A549 (cell line): ENCODE measurements at regions not wholly inside any gene's neighbourhood (a gene's known extent, or its start where the extent isn't known, plus 50 kb on each side); places are given as distances from the start of the nearest gene placed in this dataset.

Source experiments
- ATAC-seq, 2 experiments: fragments of 200-7000 bp in 1 of 2; fragments of >200 bp in 1 of 2; cut with Nextera tagmentation in 1 of 2; cut with Tn5 transposase in 1 of 2; 3 replicates each; pipeline versions ENCODE4 v1.8.0 to v1.9.1; 2018 to 2020; ENCODE audit warnings: mild to moderate bottlenecking in 1 of 2, moderate library complexity in 1 of 2
- CTCF ChIA-PET: fragments of 300-600 bp; sonication (Branson Sonifier 250); formaldehyde crosslinking; extraction: SDS; loops from one replicate; lab custom pipeline; 2021; ENCODE audit warnings: antibody characterized with exemption, inconsistent platforms; lab: Yijun Ruan, JAX
- POLR2A ChIA-PET: fragments of 350-600 bp; formaldehyde crosslinking; extraction: SDS; loops from one replicate; lab custom pipeline; 2021; ENCODE audit warnings: antibody characterized with exemption, inconsistent platforms; lab: Yijun Ruan, JAX
- DNase-seq, 2 experiments: peaks; one replicate each; pipeline versions ENCODE4 v3.0.0 to v3.0.0-alpha.2; 2011 to 2016; ENCODE audit warnings: low read depth in 1 of 2, low spot score in 1 of 2
- FAIRE-seq: peaks from 2 replicates; lab custom pipeline; 2011; peaks lifted over from hg19 to GRCh38; lab: Jason Lieb, UNC
- H3K27ac ChIP-seq, 2 experiments: fragments of >200 bp; sonication (Bioruptor Twin); formaldehyde crosslinking; 3 replicates each; pipeline ENCODE4 v1.5.1; 2016 to 2017
- H3K4me1 ChIP-seq: fragments of >200 bp; sonication (Bioruptor Twin); formaldehyde crosslinking; 3 replicates; pipeline ENCODE4 v1.6.1; 2016
- H3K4me2 ChIP-seq: fragments of >200 bp; sonication (Bioruptor Twin); formaldehyde crosslinking; 3 replicates; pipeline ENCODE4 v1.6.1; 2016
- H3K4me3 ChIP-seq: fragments of >200 bp; sonication (Bioruptor Twin); formaldehyde crosslinking; 3 replicates; pipeline ENCODE4 v1.5.1; 2016
- H3K9me3 ChIP-seq: fragments of >200 bp; sonication (Bioruptor Twin); formaldehyde crosslinking; 3 replicates; pipeline ENCODE4 v1.6.1; 2016
- CHD4 ChIP-seq: fragments of 200-600 bp; sonication (generic); IDR thresholded peaks from 2 replicates; pipeline ENCODE4 v1.6.1; 2016; ENCODE audit warnings: antibody characterized with exemption, mild to moderate bottlenecking, borderline replicate concordance
- EHMT2 ChIP-seq: fragments of 200-600 bp; sonication (generic); IDR thresholded peaks from 2 replicates; pipeline ENCODE4 v1.6.1; 2016; ENCODE audit warnings: antibody characterized with exemption, low read depth, mild to moderate bottlenecking, moderate library complexity
- EP300 ChIP-seq, 2 experiments: fragments of >200 bp; sonication (Bioruptor Twin); formaldehyde crosslinking; IDR thresholded peaks; 2 replicates in 1 of 2; 3 replicates in 1 of 2; pipeline ENCODE4 v1.6.1; 2016 to 2017
- ESRRA ChIP-seq: fragments of 150-350 bp; IDR thresholded peaks from 2 replicates; pipeline ENCODE4 v1.6.1; 2014; ENCODE audit warnings: mild to moderate bottlenecking, low read length, borderline replicate concordance
- FOSL2 ChIP-seq, 2 experiments: fragments of 450-650 bp in 1 of 2; fragments of >200 bp in 1 of 2; sonication (Bioruptor Twin) in 1 of 2; formaldehyde crosslinking; IDR thresholded peaks; 2 replicates each; pipeline versions ENCODE4 v1.5.0 to v1.6.1; 2016 to 2020; ENCODE audit warnings: mild to moderate bottlenecking in 1 of 2, moderate library complexity in 1 of 2
- GATA3 ChIP-seq: IDR thresholded peaks from 2 replicates; pipeline ENCODE4 v1.6.1; 2012; ENCODE audit warnings: borderline replicate concordance
- HDAC2 ChIP-seq: fragments of 200-600 bp; sonication (generic); IDR thresholded peaks from 2 replicates; pipeline ENCODE4 v1.6.1; 2016
- HOXB13 ChIP-seq: fragments of 250-450 bp; sonication (Bioruptor Pico); IDR thresholded peaks from 2 replicates; pipeline ENCODE4 v1.5.0; 2020; ENCODE audit warnings: low read depth, mild to moderate bottlenecking, moderate library complexity
- JUN ChIP-seq, 2 experiments: fragments of >200 bp; sonication (Bioruptor Twin); formaldehyde crosslinking; IDR thresholded peaks; 2 replicates in 1 of 2; 3 replicates in 1 of 2; pipeline ENCODE4 v1.6.1; 2016 to 2017
- JUNB ChIP-seq: fragments of >200 bp; sonication (Bioruptor Twin); formaldehyde crosslinking; IDR thresholded peaks from 2 replicates; pipeline ENCODE4 v1.6.1; 2016
- KDM1A ChIP-seq: fragments of 200-600 bp; sonication (generic); IDR thresholded peaks from 2 replicates; pipeline ENCODE4 v1.6.1; 2016; ENCODE audit warnings: low read depth, mild to moderate bottlenecking
- KDM5A ChIP-seq: fragments of 200-600 bp; sonication (generic); IDR thresholded peaks from 2 replicates; pipeline ENCODE4 v1.6.1; 2016; ENCODE audit warnings: antibody characterized with exemption, mild to moderate bottlenecking
- MAZ ChIP-seq: fragments of 150-350 bp; IDR thresholded peaks from 2 replicates; pipeline ENCODE4 v1.6.1; 2014; ENCODE audit warnings: antibody characterized with exemption, low read depth, low read length, borderline replicate concordance
- NPAS2 ChIP-seq: fragments of 250-450 bp; sonication (Bioruptor Pico); IDR thresholded peaks from 2 replicates; pipeline ENCODE4 v1.8.0; 2022; ENCODE audit warnings: mild to moderate bottlenecking, moderate library complexity, borderline replicate concordance
- NR3C1 ChIP-seq: fragments of >200 bp; sonication (Bioruptor Twin); formaldehyde crosslinking; IDR thresholded peaks from 3 replicates; pipeline ENCODE4 v1.6.1; 2017
- POLR2A ChIP-seq: IDR thresholded peaks from 2 replicates; pipeline ENCODE4 v1.6.1; 2012; ENCODE audit warnings: mild to moderate bottlenecking, low read length
- POLR2AphosphoS2 ChIP-seq: conservative IDR thresholded peaks from 2 replicates; pipeline ENCODE4 v1.6.1; 2012; ENCODE audit warnings: low read length, improper control_type of control experiment, inconsistent platforms
- RAD21 ChIP-seq, 2 experiments: fragments of >200 bp in 1 of 2; sonication (Bioruptor Twin) in 1 of 2; formaldehyde crosslinking in 1 of 2; IDR thresholded peaks in 1 of 2; conservative IDR thresholded peaks in 1 of 2; 2 replicates in 1 of 2; 3 replicates in 1 of 2; pipeline ENCODE4 v1.6.1; 2012 to 2018; ENCODE audit warnings: inconsistent platforms in 1 of 2
- RCOR1 ChIP-seq: fragments of 150-350 bp; IDR thresholded peaks from 2 replicates; pipeline ENCODE4 v1.6.1; 2014; ENCODE audit warnings: antibody characterized with exemption, low read length, low read depth
- RFX5 ChIP-seq: fragments of 450-650 bp; IDR thresholded peaks from 2 replicates; pipeline ENCODE4 v1.7.1; 2014; ENCODE audit warnings: antibody characterized with exemption, mild to moderate bottlenecking, moderate library complexity
- SMC3 ChIP-seq: fragments of >200 bp; sonication (Bioruptor Twin); formaldehyde crosslinking; IDR thresholded peaks from 3 replicates; pipeline ENCODE4 v1.6.1; 2018; ENCODE audit warnings: inconsistent platforms
- SREBF2 ChIP-seq: fragments of 450-650 bp; IDR thresholded peaks from 2 replicates; pipeline ENCODE4 v1.6.1; 2014; ENCODE audit warnings: mild to moderate bottlenecking, moderate library complexity
- WGBS: methylation state at CpG from one replicate; pipeline ENCODE4 v1.1.6; 2017; ENCODE audit errors: missing lambda C conversion rate; 5-methylcytosine and 5-hydroxymethylcytosine counted together
- TF ChIP-seq, protein P1 (sequence below): fragments of 250-450 bp; sonication (Bioruptor Pico); IDR thresholded peaks from 2 replicates; pipeline ENCODE4 v1.5.0; 2021; ENCODE audit warnings: mild to moderate bottlenecking, moderate library complexity, borderline replicate concordance
- TF ChIP-seq, protein P2 (sequence below): fragments of 200-600 bp; sonication (generic); IDR thresholded peaks from 2 replicates; pipeline ENCODE4 v1.6.1; 2016; ENCODE audit warnings: antibody characterized with exemption, mild to moderate bottlenecking, moderate library complexity
- TF ChIP-seq, protein P3 (sequence below): IDR thresholded peaks from 2 replicates; pipeline ENCODE4 v1.6.1; 2012
- TF ChIP-seq, protein P4 (sequence below): fragments of >200 bp; sonication (Bioruptor Twin); formaldehyde crosslinking; IDR thresholded peaks from 3 replicates; pipeline ENCODE4 v1.6.1; 2016

DNA sequence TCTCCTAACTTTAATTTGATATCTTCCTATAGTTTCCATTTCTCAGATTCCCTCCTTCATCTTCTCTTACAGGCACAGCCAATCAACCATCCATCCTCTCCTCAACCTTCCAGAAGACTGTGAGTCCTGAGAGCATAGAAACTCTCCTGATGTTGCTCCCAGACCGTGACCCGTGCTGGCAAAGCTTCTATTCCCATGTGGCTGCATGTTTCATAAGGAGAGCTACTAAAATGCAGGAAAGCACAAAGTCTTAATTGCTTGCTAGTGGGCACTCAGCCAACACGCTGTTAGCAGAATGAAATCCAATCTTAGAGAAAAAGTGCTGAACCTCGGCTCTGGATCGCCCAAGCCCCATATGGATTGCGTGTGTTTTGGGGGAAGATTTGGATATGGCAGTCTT lies 1244.7 kb upstream of the ZEB2 start:
- H3K4me3 ChIP-seq = no peak overlapping the region
- TF ChIP-seq, protein P1, sequence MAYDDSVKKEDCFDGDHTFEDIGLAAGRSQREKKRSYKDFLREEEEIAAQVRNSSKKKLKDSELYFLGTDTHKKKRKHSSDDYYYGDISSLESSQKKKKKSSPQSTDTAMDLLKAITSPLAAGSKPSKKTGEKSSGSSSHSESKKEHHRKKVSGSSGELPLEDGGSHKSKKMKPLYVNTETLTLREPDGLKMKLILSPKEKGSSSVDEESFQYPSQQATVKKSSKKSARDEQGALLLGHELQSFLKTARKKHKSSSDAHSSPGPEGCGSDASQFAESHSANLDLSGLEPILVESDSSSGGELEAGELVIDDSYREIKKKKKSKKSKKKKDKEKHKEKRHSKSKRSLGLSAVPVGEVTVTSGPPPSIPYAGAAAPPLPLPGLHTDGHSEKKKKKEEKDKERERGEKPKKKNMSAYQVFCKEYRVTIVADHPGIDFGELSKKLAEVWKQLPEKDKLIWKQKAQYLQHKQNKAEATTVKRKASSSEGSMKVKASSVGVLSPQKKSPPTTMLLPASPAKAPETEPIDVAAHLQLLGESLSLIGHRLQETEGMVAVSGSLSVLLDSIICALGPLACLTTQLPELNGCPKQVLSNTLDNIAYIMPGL (CRISPR knock-in tag) = no peak
- no peak for TF ChIP-seq NR3C1
- no peak for TF ChIP-seq JUNB
- TF ChIP-seq ESRRA = no peak
- no peak for TF ChIP-seq KDM5A
- TF ChIP-seq EHMT2 = no peak
- no peak for TF ChIP-seq RFX5
- DNase-seq (no peak), FAIRE-seq (no peak), ATAC-seq (no peak)
- H3K9me3 ChIP-seq = no peaks in the 10 kb centered on the region
- no peak overlapping the region for H3K27ac ChIP-seq
- no peak overlapping the region for H3K4me2 ChIP-seq
- ChIA-PET CTCF (interaction anchor here (1.9 kb wide), 1 partner anchor 12 kb away, joined by 5 read pairs; no protein-coding TSS in a partner anchor), POLR2A (no interaction called here)
- peaks cover 21% of the 10 kb centered on the region for H3K4me1 ChIP-seq
- 83% methylated on average over 6 of the region's 6 CpGs for WGBS

DNA sequence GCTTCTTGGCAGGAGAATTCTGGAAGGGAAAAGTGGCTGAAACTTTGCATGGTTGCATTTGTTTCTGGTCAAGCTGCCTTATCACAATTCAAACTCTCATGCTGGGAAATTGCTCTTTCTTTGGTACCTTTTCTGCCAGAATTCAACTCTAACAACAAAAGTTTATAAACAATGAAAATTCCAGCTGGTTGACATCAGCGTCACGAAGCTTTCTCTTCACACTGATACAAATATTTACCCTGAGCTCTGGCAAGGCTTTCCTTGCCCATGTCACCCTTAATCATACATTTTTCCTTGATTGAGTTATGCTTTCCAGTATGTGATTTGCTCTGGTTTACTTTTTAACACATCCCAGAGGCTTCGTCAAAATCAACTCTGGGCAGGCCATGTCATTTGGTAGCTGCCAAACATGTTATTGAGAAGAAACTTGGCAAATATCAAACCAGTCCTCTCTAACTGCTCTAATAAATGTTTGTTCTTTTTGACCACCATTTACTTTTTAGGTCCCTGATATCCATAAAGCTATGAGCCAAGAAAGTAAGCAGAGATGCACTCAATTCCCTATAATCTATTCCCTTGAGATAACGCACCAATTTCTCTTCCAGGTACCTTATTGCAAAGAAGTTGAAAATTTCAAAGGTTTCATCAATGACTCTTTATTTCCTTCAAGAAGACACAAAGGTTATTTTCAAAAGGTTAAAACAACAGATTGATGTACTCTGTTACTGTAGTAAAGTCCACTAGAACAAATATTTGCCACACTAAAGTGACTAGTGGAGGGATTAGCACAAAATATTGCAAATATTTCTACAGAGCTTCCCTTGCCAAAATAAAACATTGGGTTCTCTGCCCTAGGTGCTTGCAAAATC lies 1241.1 kb upstream of the ZEB2 start:
- CTCF ChIA-PET = interaction anchor here (1.7 kb wide), 1 partner anchor 9 kb away, joined by 11 read pairs; no protein-coding TSS in a partner anchor

DNA sequence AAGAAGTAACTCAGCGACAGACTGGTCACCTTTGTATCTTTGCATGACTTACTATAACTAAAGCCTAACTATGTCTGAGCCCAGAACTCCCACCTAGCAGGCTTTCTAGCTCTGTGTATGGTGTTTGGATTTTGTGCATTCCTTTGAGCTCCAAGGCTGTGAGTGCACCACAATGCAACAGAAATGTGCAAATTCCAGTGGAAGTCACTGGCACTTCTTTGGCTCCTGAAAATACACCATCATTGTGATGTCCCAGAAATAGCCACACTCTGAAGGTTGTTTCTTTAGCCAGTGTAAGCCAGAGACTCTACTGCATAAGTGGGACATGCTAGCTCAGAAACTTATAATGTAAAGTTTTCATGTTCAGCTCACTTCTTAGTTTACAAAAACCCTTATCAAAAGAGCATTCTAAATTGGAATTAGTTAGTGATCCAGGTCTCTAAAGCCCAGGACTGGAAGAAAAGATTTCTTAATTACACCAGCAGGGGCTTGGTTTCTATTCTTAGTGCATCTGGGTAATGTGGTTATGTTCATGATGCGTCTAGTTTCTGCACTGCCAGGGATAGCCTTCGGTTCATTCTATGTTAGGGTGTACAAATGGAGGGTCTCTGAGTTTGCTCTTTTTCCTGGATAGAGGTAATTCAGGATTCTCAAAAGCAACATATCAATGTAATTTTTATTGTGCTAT lies 1239.5 kb upstream of the ZEB2 start:
- H3K9me3 ChIP-seq = no peaks in the 10 kb centered on the region
- H3K27ac ChIP-seq = no peak overlapping the region
- DNase-seq (no peak), ATAC-seq (no peak; a peak in 2 of 6 replicates), FAIRE-seq (no peak)
- H3K4me3 ChIP-seq = no peak overlapping the region
- ChIA-PET POLR2A (no interaction called here), CTCF (no interaction called here)
- H3K4me2 ChIP-seq = no peak overlapping the region
- peaks cover 30% of the 10 kb centered on the region for H3K4me1 ChIP-seq
- WGBS = 77% methylated on average over 3 of the region's 3 CpGs
- TF ChIP-seq NR3C1 (no peak), RAD21 (conservative IDR thresholded peaks at IDR 0.05 in 1 of 2, IDR thresholded peaks at IDR 0.05 in 1 of 2) (no peak), SMC3 (no peak), HDAC2 (no peak), KDM1A (no peak), SREBF2 (no peak), HOXB13 (CRISPR knock-in tag) (no peak), FOSL2 (IDR thresholded peaks at IDR 0.05) (no peak), FOSL2 (CRISPR knock-in tag; IDR thresholded peaks at IDR 0.05) (no peak), MAZ (no peak), POLR2A (no peak), GATA3 (no peak), RFX5 (no peak)
- TF ChIP-seq, protein P2, sequence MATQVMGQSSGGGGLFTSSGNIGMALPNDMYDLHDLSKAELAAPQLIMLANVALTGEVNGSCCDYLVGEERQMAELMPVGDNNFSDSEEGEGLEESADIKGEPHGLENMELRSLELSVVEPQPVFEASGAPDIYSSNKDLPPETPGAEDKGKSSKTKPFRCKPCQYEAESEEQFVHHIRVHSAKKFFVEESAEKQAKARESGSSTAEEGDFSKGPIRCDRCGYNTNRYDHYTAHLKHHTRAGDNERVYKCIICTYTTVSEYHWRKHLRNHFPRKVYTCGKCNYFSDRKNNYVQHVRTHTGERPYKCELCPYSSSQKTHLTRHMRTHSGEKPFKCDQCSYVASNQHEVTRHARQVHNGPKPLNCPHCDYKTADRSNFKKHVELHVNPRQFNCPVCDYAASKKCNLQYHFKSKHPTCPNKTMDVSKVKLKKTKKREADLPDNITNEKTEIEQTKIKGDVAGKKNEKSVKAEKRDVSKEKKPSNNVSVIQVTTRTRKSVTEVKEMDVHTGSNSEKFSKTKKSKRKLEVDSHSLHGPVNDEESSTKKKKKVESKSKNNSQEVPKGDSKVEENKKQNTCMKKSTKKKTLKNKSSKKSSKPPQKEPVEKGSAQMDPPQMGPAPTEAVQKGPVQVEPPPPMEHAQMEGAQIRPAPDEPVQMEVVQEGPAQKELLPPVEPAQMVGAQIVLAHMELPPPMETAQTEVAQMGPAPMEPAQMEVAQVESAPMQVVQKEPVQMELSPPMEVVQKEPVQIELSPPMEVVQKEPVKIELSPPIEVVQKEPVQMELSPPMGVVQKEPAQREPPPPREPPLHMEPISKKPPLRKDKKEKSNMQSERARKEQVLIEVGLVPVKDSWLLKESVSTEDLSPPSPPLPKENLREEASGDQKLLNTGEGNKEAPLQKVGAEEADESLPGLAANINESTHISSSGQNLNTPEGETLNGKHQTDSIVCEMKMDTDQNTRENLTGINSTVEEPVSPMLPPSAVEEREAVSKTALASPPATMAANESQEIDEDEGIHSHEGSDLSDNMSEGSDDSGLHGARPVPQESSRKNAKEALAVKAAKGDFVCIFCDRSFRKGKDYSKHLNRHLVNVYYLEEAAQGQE = no peak

More for the DNA sequence above, 1241.1 kb upstream of the ZEB2 start:
- peak; percentile 78 to 91 for ATAC-seq
- Histone ChIP-seq H3K4me3 (no peak overlapping the region), H3K4me2 (peak overlapping the region; percentile 41), H3K4me1 (peaks cover 26% of the 10 kb centered on the region), H3K9me3 (no peaks in the 10 kb centered on the region), H3K27ac (0 out of 6 replicates have a peak overlapping the region, but pooled peaks of 1 of the 2 experiments have one; percentile 23)
- POLR2A ChIA-PET = no interaction called here
- peak in 1 of 2 experiments; percentile 71 for DNase-seq
- TF ChIP-seq NR3C1 (no peak), RCOR1 (no peak), EP300 (IDR thresholded peaks at IDR 0.05) (peak; percentile 43 to 70; a peak in 2 of 5 replicates), GATA3 (peak; percentile 85), RFX5 (no peak), RAD21 (conservative IDR thresholded peaks at IDR 0.05 in 1 of 2, IDR thresholded peaks at IDR 0.05 in 1 of 2) (peak in 1 of 2 experiments; percentile 28; a peak in 1 of 5 replicates), POLR2AphosphoS2 (no peak), SMC3 (0 out of 3 replicates have a peak, but pooled peaks have one; percentile 15), NPAS2 (no peak), JUN (IDR thresholded peaks at IDR 0.05) (peak; percentile 53 to 73; a peak in 2 of 5 replicates), FOSL2 (IDR thresholded peaks at IDR 0.05) (peak; percentile 58), FOSL2 (CRISPR knock-in tag; IDR thresholded peaks at IDR 0.05) (peak; percentile 75), JUNB (peak; percentile 84), CHD4 (0 out of 2 replicates have a peak, but pooled peaks have one; percentile 53)
- TF ChIP-seq, protein P3, sequence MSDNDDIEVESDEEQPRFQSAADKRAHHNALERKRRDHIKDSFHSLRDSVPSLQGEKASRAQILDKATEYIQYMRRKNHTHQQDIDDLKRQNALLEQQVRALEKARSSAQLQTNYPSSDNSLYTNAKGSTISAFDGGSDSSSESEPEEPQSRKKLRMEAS = no peak
- TF ChIP-seq, protein P4, sequence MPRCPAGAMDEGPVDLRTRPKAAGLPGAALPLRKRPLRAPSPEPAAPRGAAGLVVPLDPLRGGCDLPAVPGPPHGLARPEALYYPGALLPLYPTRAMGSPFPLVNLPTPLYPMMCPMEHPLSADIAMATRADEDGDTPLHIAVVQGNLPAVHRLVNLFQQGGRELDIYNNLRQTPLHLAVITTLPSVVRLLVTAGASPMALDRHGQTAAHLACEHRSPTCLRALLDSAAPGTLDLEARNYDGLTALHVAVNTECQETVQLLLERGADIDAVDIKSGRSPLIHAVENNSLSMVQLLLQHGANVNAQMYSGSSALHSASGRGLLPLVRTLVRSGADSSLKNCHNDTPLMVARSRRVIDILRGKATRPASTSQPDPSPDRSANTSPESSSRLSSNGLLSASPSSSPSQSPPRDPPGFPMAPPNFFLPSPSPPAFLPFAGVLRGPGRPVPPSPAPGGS = peak; percentile 50; the same call in 1 of the 3 replicates
- FAIRE-seq = peak; percentile 28
- 12% methylated on average over 4 of the region's 4 CpGs for WGBS
